H1 (cell line): ENCODE measurements at regions not wholly inside any gene's neighbourhood (a gene's known extent, or its start where the extent isn't known, plus 50 kb on each side); places are given as distances from the start of the nearest gene placed in this dataset.
A peak's percentile ranks its signal among the peaks of the same experiment; 100 is the strongest.

Source experiments
- CTCF ChIA-PET: fragments of 300-600 bp; sonication (Branson Sonifier 250); formaldehyde crosslinking; loops from one replicate; lab custom pipeline; 2021; ENCODE audit not compliant: partially characterized antibody; lab: Charles Lee
- POLR2A ChIA-PET: fragments of 300-600 bp; sonication (Branson Sonifier 250); formaldehyde crosslinking; loops from one replicate; lab custom pipeline; 2021; ENCODE audit warnings: inconsistent platforms; ENCODE audit not compliant: partially characterized antibody; lab: Charles Lee
- DNase-seq, 2 experiments: peaks; one replicate each; pipeline versions ENCODE4 v3.0.0 to v3.0.0-alpha.2; 2010 to 2022; ENCODE audit warnings: low spot score in 2 of 2, low read depth in 1 of 2, mixed read lengths in 1 of 2
- FAIRE-seq: peaks from 2 replicates; lab custom pipeline; 2011; peaks lifted over from hg19 to GRCh38; lab: Jason Lieb, UNC
- H2AFZ ChIP-seq: 2 replicates; pipeline ENCODE4 v1.8.1; 2012; ENCODE audit warnings: low read length, inconsistent platforms
- H2AK5ac ChIP-seq: 2 replicates; pipeline ENCODE4 v1.6.1; 2013; ENCODE audit warnings: low read depth, low read length
- H2BK120ac ChIP-seq: replicated peaks from 2 replicates; pipeline ENCODE3; 2013; ENCODE audit warnings: low read depth, low read length, inconsistent platforms
- H2BK12ac ChIP-seq: 2 replicates; pipeline ENCODE4 v1.6.1; 2013; ENCODE audit warnings: low read depth, low read length
- H2BK15ac ChIP-seq: 2 replicates; pipeline ENCODE4 v1.6.1; 2013; ENCODE audit warnings: low read length
- H2BK20ac ChIP-seq: 2 replicates; pipeline ENCODE4 v1.6.1; 2013; ENCODE audit warnings: low read length
- H2BK5ac ChIP-seq: 2 replicates; pipeline ENCODE4 v1.6.1; 2013; ENCODE audit warnings: low read depth, low read length
- H3K14ac ChIP-seq: 2 replicates; pipeline ENCODE4 v1.6.1; 2013; ENCODE audit warnings: inconsistent platforms; ENCODE audit not compliant: insufficient read length
- H3K18ac ChIP-seq: 2 replicates; pipeline ENCODE4 v1.6.1; 2013; ENCODE audit warnings: low read length; ENCODE audit errors: extremely low read depth
- H3K23ac ChIP-seq: 2 replicates; pipeline ENCODE4 v1.6.1; 2013; ENCODE audit warnings: inconsistent platforms; ENCODE audit not compliant: insufficient read length
- H3K23me2 ChIP-seq: 2 replicates; pipeline ENCODE4 v1.6.1; 2013; ENCODE audit warnings: low read depth, low read length
- H3K27ac ChIP-seq: 2 replicates; pipeline ENCODE4 v1.6.1; 2011; ENCODE audit warnings: low read depth, low read length, inconsistent platforms
- H3K27me3 ChIP-seq, 4 experiments: replicated peaks in 1 of 4; 1 replicate in 1 of 4; 2 replicates in 3 of 4; pipeline versions ENCODE4 v1.6.1 to v1.8.1; 2011 to 2013; ENCODE audit warnings: low read length in 3 of 4, mild to moderate bottlenecking in 3 of 4, inconsistent platforms in 2 of 4, mixed read lengths in 2 of 4, moderate library complexity in 1 of 4; ENCODE audit not compliant: control insufficient read depth in 3 of 4, insufficient read depth in 3 of 4; ENCODE audit errors: extremely low read depth in 1 of 4
- H3K36me3 ChIP-seq, 4 experiments: 2 replicates each; pipeline versions ENCODE4 v1.6.1 to v1.8.1; 2011 to 2013; ENCODE audit warnings: mild to moderate bottlenecking in 4 of 4, low read length in 3 of 4, moderate library complexity in 2 of 4, control low read depth in 1 of 4, inconsistent platforms in 1 of 4; ENCODE audit not compliant: insufficient read depth in 4 of 4, control insufficient read depth in 2 of 4
- H3K4ac ChIP-seq: replicated peaks from 2 replicates; pipeline ENCODE3; 2013; ENCODE audit warnings: low read length, low read depth, mixed read lengths, inconsistent platforms; ENCODE audit not compliant: insufficient read length
- H3K4me1 ChIP-seq, 4 experiments: replicated peaks in 1 of 4; 1 replicate in 1 of 4; 2 replicates in 3 of 4; pipeline versions ENCODE4 v1.6.1 to v1.8.1; 2011 to 2013; ENCODE audit warnings: low read length in 3 of 4, inconsistent platforms in 2 of 4, mixed read lengths in 1 of 4; ENCODE audit not compliant: insufficient read depth in 4 of 4, control insufficient read depth in 3 of 4
- H3K4me2 ChIP-seq, 2 experiments: 2 replicates each; pipeline versions ENCODE4 v1.6.1 to v1.8.1; 2011 to 2013; ENCODE audit warnings: low read depth in 2 of 2, low read length in 2 of 2, control low read depth in 1 of 2, inconsistent platforms in 1 of 2, mild to moderate bottlenecking in 1 of 2; ENCODE audit not compliant: insufficient read depth in 1 of 2
- H3K4me3 ChIP-seq, 4 experiments: fragments of 200-600, 300-600 bp in 1 of 4; sonication (generic), shearing (Covaris generic), sonication (Bioruptor Twin) in 1 of 4; 2 replicates each; pipeline versions ENCODE4 v1.5.1 to v1.8.1; 2011 to 2016; ENCODE audit warnings: low read length in 4 of 4, low read depth in 3 of 4, control low read depth in 2 of 4, inconsistent platforms in 2 of 4, mild to moderate bottlenecking in 2 of 4, mixed read lengths in 1 of 4, moderate library complexity in 1 of 4; ENCODE audit not compliant: insufficient read depth in 2 of 4; ENCODE audit errors: extremely low read depth in 1 of 4
- H3K56ac ChIP-seq: replicated peaks from 2 replicates; pipeline ENCODE3; 2013; ENCODE audit warnings: low read depth, mild to moderate bottlenecking, mixed read lengths, low read length, inconsistent platforms; ENCODE audit not compliant: insufficient read length
- H3K79me1 ChIP-seq: 2 replicates; pipeline ENCODE4 v1.6.1; 2013; ENCODE audit warnings: low read depth, low read length, control low read depth
- H3K79me2 ChIP-seq, 2 experiments: 2 replicates each; pipeline versions ENCODE4 v1.6.1 to v1.8.1; 2012 to 2013; ENCODE audit warnings: low read length in 2 of 2, mild to moderate bottlenecking in 2 of 2, inconsistent platforms in 1 of 2; ENCODE audit not compliant: insufficient read depth in 2 of 2, control insufficient read depth in 1 of 2
- H3K9ac ChIP-seq, 4 experiments: replicated peaks in 1 of 4; 1 replicate in 1 of 4; 2 replicates in 3 of 4; pipeline versions ENCODE4 v1.6.1 to v1.8.1; 2011 to 2013; ENCODE audit warnings: low read depth in 3 of 4, low read length in 3 of 4, control low read depth in 2 of 4, mild to moderate bottlenecking in 2 of 4, moderate library complexity in 2 of 4, inconsistent platforms in 1 of 4; ENCODE audit errors: extremely low read depth in 1 of 4
- H3K9me3 ChIP-seq, 2 experiments: 2 replicates each; pipeline versions ENCODE4 v1.6.1 to v1.8.1; 2012 to 2013; ENCODE audit warnings: mild to moderate bottlenecking in 2 of 2, moderate library complexity in 2 of 2, control low read depth in 1 of 2, inconsistent platforms in 1 of 2, low read depth in 1 of 2, low read length in 1 of 2, mixed read lengths in 1 of 2; ENCODE audit not compliant: insufficient read depth in 2 of 2
- H4K20me1 ChIP-seq, 2 experiments: replicated peaks in 1 of 2; 2 replicates each; pipeline versions ENCODE3 to v1.8.1; 2011 to 2013; ENCODE audit warnings: inconsistent platforms in 2 of 2, low read length in 2 of 2, mild to moderate bottlenecking in 1 of 2; ENCODE audit not compliant: insufficient read depth in 2 of 2, control insufficient read depth in 1 of 2
- H4K5ac ChIP-seq: 2 replicates; pipeline ENCODE4 v1.6.1; 2013; ENCODE audit warnings: low read length, low read depth, mixed read lengths, inconsistent platforms; ENCODE audit not compliant: insufficient read length
- H4K8ac ChIP-seq: 2 replicates; pipeline ENCODE4 v1.8.0; 2013; ENCODE audit warnings: mild to moderate bottlenecking, moderate library complexity, low read length, inconsistent platforms; ENCODE audit not compliant: insufficient read depth; ENCODE audit errors: extremely low read depth
- H4K91ac ChIP-seq: replicated peaks from 2 replicates; pipeline ENCODE3; 2013; ENCODE audit warnings: low read length, mixed read lengths, inconsistent platforms; ENCODE audit not compliant: insufficient read length
- BACH1 ChIP-seq: IDR thresholded peaks from 2 replicates; pipeline ENCODE4 v1.6.1; 2012; ENCODE audit warnings: low read length, improper control_type of control experiment
- JUND ChIP-seq: IDR thresholded peaks from 2 replicates; pipeline ENCODE4 v1.6.1; 2011; ENCODE audit warnings: mild to moderate bottlenecking, improper control_type of control experiment, low read length
- WGBS, 2 experiments: shearing (Covaris generic) in 1 of 2; methylation state at CpG; one replicate each; pipeline versions ENCODE4 v1.1.6 to v1.1.7; 2013 to 2015; ENCODE audit warnings: low lambda C conversion rate in 2 of 2, mixed read lengths in 2 of 2, inconsistent platforms in 1 of 2, low coverage in 1 of 2, missing lambda C conversion rate in 1 of 2; ENCODE audit not compliant: insufficient replicate concordance in 2 of 2, insufficient coverage in 1 of 2, insufficient read length in 1 of 2; ENCODE audit errors: extremely low coverage in 1 of 2, missing lambda C conversion rate in 1 of 2; 5-methylcytosine and 5-hydroxymethylcytosine counted together

GRCh38 chr7:132646052-132646451 is 69.8 kb upstream of the PLXNA4 start:
- Histone ChIP-seq H2BK5ac (0 out of 2 replicates have a peak overlapping the region, but pooled peaks have one; percentile 3), H4K91ac (no peak overlapping the region), H4K5ac (no peak overlapping the region), H3K23me2 (peaks cover 12% of the 10 kb centered on the region), H3K9ac (no peak overlapping the region), H2BK120ac (no peak overlapping the region), H2AFZ (no peak overlapping the region), H3K79me1 (no peaks in the 10 kb centered on the region; the same call in 1 of the 2 replicates), H3K18ac (no peak overlapping the region), H3K23ac (no peak overlapping the region), H3K4ac (no peak overlapping the region), H2BK20ac (no peak overlapping the region), H3K79me2 (no peaks in the 10 kb centered on the region), H2BK12ac (no peak overlapping the region), H3K4me1 (peaks cover 2 to 27% (median 10%) of the 10 kb centered on the region in 4 experiments; a peak in 5 of 7 replicates), H3K4me2 (0 out of 4 replicates have a peak overlapping the region, but pooled peaks of 1 of the 2 experiments have one; percentile 35), H2BK15ac (no peak overlapping the region), H2AK5ac (no peak overlapping the region), H3K9me3 (no peaks in the 10 kb centered on the region), H4K20me1 (peaks cover 0 to 7% of the 10 kb centered on the region in 2 experiments), H3K4me3 (no peak overlapping the region), H3K27ac (no peak overlapping the region), H4K8ac (no peak overlapping the region), H3K27me3 (peaks cover 0 to 2% (median 0%) of the 10 kb centered on the region in 4 experiments; a peak in 1 of 7 replicates), H3K56ac (no peak overlapping the region), H3K36me3 (no peaks in the 10 kb centered on the region), H3K14ac (no peak overlapping the region)
- ChIA-PET POLR2A (no interaction called here), CTCF (interaction anchor here (0.8 to 3.3 kb wide), 6 partner anchors 9 to 68 kb away, joined by 3 to 23 read pairs (median 6); no protein-coding TSS in a partner anchor)
- WGBS, 2 experiments: 77% methylated on average over 5 of the region's 5 CpGs; no CpG with 5 or more reads in 1 of the 2 experiments
- peak in 1 of 2 experiments; percentile 27 for DNase-seq
- no peak for FAIRE-seq
- TF ChIP-seq BACH1 (no peak), JUND (peak; percentile 56; the same call in 1 of the 2 replicates)
